Activated T-cell treated with anti-CD3 and anti-CD28 coated beads, Interleukin-2, amount 50 U/mL, for 4 hours (primary cell): ENCODE measurements at regions not wholly inside any gene's neighbourhood (a gene's known extent, or its start where the extent isn't known, plus 50 kb on each side); places are given as distances from the start of the nearest gene placed in this dataset.

Experiments used
- ATAC-seq, 2 donors: fragments of 200-7000 bp; cut with Tn5 transposase; one replicate each; pipeline ENCODE4 v1.10.0; 2021
- DNase-seq: peaks from one replicate; pipeline ENCODE4 v3.0.0-alpha.2; 2020
- H3K27me3 Mint-ChIP-seq: one replicate; pipeline ENCODE4 v1.8.0; 2021; ENCODE audit warnings: low read depth, mixed read lengths
- H3K36me3 Mint-ChIP-seq: one replicate; pipeline ENCODE4 v1.8.0; 2022; ENCODE audit warnings: mixed read lengths; ENCODE audit not compliant: insufficient read depth
- H3K4me1 Mint-ChIP-seq: one replicate; pipeline ENCODE4 v1.8.0; 2021; ENCODE audit warnings: low read depth, mixed read lengths
- H3K4me3 Mint-ChIP-seq: one replicate; pipeline ENCODE4 v1.8.0; 2021; ENCODE audit warnings: mild to moderate bottlenecking, moderate library complexity, mixed read lengths
- H3K9me3 Mint-ChIP-seq: one replicate; pipeline ENCODE4 v1.8.0; 2021; ENCODE audit warnings: mixed read lengths

DNA sequence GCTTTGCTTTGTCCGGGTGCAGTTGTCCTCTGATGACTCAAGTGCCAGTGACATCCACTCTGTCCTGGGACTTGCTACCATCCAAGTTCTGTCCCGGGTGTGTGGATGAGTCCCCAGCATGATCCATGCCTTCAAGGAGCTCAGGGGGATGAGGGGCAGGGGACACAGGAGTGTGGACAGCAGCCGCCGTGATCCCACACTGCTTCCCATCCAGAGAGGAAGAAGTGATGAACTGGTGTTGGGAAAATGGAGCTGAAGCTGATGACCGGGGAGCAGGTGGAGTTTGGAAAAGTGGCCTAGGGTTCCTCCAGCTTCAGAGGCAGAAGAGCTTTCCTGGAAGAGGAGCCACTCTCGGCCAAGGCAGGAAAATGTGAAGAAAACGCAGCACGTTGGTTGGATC lies 249.6 kb upstream of the TNRC6C start:
- no peak for DNase-seq
- Mint-ChIP-seq H3K27me3 (peaks cover 3% of the 10 kb centered on the region), H3K4me3 (no peak overlapping the region), H3K36me3 (no peaks in the 10 kb centered on the region), H3K4me1 (no peaks in the 10 kb centered on the region), H3K9me3 (peaks cover 25% of the 10 kb centered on the region)
- no peak for ATAC-seq

DNA sequence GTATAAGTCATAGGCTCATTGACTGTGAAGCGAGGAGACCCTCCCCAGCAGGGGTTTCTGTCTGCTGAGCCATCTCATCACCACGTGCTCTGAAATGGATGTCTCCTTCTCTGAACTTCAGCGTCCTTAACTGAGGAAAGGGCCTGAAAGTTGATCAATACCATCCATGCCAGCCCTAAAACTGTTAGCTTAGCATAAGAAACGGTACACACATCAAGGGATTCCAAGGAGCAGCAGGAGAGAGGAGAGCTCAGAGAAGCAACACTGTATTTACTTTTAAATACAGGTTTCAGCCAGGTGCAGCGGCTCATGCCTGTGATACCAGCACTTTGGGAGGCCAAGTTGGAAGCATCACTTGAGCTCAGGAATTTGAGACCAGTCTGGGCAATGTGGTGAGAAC lies 248.9 kb upstream of the TNRC6C start:
- peaks cover 27% of the 10 kb centered on the region for H3K9me3 Mint-ChIP-seq
- H3K27me3 Mint-ChIP-seq, result peaks cover 3% of the 10 kb centered on the region
- no peak for ATAC-seq
- DNase-seq, result no peak
- no peaks in the 10 kb centered on the region for H3K4me1 Mint-ChIP-seq
- no peak overlapping the region for H3K4me3 Mint-ChIP-seq
- no peaks in the 10 kb centered on the region for H3K36me3 Mint-ChIP-seq

DNA sequence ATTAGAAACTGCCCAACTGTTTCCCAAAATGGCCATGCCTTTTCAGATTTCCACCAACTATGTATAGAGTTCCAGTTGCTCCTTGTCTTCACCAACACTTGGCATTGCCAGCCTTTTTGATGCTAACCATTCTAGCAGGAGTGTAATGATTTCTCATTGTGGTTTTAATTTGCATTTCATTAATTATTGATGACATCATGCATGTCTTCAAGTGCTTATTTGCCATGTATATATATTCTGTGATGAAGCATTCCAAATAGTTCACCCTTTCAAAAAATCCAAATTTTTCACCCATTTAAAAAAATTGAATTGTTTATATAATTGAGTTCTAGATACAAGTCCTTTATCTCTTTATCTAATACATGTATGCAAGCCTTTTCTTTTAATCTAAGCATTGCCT lies 245.9 kb upstream of the TNRC6C start:
- Mint-ChIP-seq H3K36me3 (no peaks in the 10 kb centered on the region), H3K27me3 (peaks cover 10% of the 10 kb centered on the region), H3K4me1 (no peaks in the 10 kb centered on the region), H3K9me3 (peaks cover 22% of the 10 kb centered on the region), H3K4me3 (no peak overlapping the region)
- no peak for ATAC-seq
- DNase-seq, result no peak

DNA sequence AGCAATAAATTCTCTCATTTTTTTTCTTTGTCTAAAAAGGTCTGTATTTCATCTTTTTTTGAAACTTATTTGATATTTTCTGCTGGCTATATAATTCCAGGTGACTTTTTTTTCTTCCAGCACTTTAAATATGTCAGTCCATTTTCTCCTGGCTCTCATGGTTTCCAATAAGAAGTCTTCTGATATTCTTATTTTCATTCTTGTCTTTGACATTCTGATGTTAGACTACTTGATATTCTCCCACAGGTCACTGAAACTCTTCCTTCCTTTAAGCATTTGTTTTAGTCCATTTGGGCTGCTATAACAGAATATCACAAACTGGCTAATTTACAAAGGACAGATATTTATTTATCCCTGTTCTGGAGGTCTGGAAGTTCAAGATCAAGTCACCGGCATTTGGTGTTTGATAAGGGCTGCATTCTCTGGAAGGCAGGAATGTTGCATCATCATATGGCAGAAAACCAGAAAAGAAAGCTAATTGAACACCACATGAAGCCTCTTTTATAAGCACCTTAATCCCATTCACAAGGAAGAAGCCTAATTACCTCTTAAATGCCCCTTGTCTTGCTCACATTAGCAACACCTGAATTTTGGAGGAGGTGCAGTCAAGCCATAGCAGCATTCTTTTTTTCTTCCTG lies 242.1 kb upstream of the TNRC6C start:
- DNase-seq (no peak), ATAC-seq (no peak)
- no peaks in the 10 kb centered on the region for H3K4me1 Mint-ChIP-seq
- peaks cover 22% of the 10 kb centered on the region for H3K9me3 Mint-ChIP-seq
- no peaks in the 10 kb centered on the region for H3K36me3 Mint-ChIP-seq
- no peak overlapping the region for H3K4me3 Mint-ChIP-seq
- H3K27me3 Mint-ChIP-seq, result peaks cover 13% of the 10 kb centered on the region

DNA sequence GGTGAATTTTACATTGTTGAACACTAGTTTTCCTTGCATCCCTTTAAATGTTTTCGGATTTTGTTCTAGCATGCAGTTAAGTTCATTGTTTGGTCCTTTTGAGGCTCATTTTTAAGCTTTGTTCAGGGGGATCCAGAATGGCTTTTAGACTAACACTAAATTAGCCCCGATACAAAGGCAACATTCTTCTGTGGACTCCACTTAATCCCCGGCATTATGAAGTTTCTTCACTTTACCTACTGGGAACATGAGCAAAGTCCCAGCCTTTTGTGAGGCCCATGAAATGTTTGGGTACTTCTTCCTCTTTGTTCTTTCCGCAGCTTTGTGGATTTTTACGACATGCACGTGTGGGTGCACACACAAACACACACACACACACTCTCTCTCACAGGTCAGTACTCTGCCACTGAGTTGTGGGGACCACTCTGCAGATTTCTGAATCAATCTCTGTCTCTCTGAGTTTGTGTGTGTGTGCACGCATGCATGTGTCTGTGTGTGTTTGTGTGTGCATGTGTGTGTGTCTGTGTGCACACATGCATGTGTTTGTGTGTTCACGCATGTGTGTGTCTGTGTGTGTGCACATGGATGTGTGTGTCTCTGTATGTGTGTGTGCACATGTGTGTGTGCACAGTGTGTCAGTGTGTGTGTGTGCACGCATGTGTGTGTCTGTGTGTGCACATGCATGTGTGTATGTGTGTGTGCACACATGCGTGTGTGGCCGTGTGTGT lies 240.4 kb upstream of the TNRC6C start:
- no peak for DNase-seq
- H3K4me1 Mint-ChIP-seq, result no peaks in the 10 kb centered on the region
- peaks cover 13% of the 10 kb centered on the region for H3K27me3 Mint-ChIP-seq
- no peaks in the 10 kb centered on the region for H3K36me3 Mint-ChIP-seq
- no peak for ATAC-seq
- no peak overlapping the region for H3K4me3 Mint-ChIP-seq
- H3K9me3 Mint-ChIP-seq, result peaks cover 20% of the 10 kb centered on the region

DNA sequence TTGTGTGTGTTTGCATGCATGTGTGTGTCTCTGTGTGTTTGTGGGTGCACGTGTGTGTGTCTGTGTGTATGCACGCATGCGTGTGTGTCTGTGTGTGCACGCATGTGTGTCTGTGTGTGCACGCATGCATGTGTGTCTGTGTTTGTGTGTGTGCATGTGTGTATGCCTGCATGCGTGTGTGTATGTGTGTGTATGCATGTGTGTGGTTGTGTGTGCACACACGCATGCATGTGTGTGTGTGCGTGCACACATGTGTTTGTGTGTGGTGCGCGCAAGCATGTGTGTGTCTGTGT lies 239.9 kb upstream of the TNRC6C start:
- H3K4me1 Mint-ChIP-seq, result no peaks in the 10 kb centered on the region
- H3K9me3 Mint-ChIP-seq, result peaks cover 18% of the 10 kb centered on the region
- H3K4me3 Mint-ChIP-seq, result no peak overlapping the region
- ATAC-seq (no peak), DNase-seq (no peak)
- no peaks in the 10 kb centered on the region for H3K36me3 Mint-ChIP-seq
- peaks cover 13% of the 10 kb centered on the region for H3K27me3 Mint-ChIP-seq

DNA sequence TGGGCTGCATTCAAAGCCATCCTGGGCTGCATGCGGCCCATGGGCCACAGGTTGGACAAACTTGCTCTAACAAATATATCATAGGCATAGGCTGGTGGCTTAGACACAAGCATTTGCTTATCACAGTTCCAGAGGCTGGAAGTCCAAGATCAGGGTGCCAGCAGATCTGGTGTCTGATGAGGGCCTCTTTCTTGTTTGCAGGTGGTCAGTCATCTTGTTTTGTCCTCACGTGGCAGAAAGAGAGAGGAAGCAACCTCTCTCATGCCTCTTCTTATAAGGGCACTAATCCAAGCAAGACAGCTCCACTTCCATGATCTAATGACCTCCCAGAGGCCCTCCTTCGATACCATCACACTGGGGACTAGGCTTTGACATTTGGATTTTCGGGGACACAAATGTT lies 238.7 kb upstream of the TNRC6C start:
- H3K4me3 Mint-ChIP-seq, result no peak overlapping the region
- DNase-seq (no peak), ATAC-seq (no peak)
- H3K4me1 Mint-ChIP-seq, result no peaks in the 10 kb centered on the region
- H3K27me3 Mint-ChIP-seq, result peaks cover 13% of the 10 kb centered on the region
- no peaks in the 10 kb centered on the region for H3K36me3 Mint-ChIP-seq
- H3K9me3 Mint-ChIP-seq, result peaks cover 9% of the 10 kb centered on the region

DNA sequence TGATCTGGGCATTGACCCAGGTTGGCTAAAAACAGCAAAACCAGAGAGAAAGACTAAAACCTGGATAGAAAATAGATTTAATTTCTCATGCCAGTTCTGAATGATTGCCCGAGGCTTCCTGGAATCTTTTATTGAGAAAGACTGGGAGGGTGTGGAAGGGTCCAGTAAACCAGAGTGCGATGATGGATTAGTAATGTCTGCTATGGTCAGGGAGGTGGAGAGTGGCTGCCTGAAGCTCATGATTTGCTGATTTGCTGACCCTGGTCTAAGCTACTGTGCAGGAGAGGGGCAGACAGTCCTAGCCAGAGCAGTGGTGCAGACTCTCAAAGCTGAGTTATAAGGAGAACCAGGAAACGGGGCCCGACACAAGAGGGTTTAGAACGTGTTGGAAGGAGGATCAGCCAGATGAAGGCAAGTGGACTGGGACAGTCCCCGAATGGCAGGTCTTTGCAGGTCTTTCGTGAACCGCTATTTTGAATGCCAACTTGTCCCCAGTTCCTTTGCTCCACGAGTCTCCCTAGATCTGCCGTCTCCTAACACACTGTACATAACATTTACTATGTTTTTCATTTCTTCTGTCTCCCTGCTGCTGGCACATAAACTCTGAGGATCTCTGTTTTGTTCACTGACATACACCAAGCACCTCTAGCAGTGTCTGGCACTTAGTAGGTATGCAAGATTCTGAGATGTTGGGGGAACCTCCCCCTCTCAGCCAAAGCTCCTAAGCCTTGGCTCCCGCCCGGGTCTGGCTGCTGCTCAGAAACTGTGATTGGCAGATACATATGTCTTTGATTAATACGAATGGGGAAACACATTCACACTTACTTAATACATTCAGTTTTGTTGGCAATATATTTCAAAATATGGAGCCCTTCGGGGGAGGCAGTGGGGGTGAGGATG lies 237.3 kb upstream of the TNRC6C start:
- Mint-ChIP-seq H3K36me3 (no peaks in the 10 kb centered on the region), H3K9me3 (peaks cover 3% of the 10 kb centered on the region), H3K27me3 (peaks cover 9% of the 10 kb centered on the region), H3K4me1 (no peaks in the 10 kb centered on the region), H3K4me3 (no peak overlapping the region)
- DNase-seq, result no peak
- ATAC-seq, result no peak

DNA sequence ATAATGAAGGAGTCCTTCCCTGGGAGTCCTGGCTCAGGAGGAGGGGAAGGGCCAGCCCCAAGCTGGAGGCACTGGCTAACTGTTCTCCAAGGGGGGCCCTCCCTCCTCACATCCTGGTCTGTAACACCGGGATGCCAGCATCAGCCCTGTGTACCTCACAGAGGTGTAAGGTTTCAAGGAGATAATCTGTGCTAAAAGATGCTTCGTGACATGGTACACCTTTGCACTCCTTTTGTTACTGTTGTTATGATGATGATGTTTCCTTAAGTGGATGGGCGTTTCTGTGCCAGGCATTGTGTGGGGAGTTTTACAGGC lies 236.7 kb upstream of the TNRC6C start:
- Mint-ChIP-seq H3K4me3 (no peak overlapping the region), H3K4me1 (no peaks in the 10 kb centered on the region), H3K9me3 (no peaks in the 10 kb centered on the region), H3K27me3 (peaks cover 6% of the 10 kb centered on the region), H3K36me3 (no peaks in the 10 kb centered on the region)
- ATAC-seq, result no peak
- no peak for DNase-seq

DNA sequence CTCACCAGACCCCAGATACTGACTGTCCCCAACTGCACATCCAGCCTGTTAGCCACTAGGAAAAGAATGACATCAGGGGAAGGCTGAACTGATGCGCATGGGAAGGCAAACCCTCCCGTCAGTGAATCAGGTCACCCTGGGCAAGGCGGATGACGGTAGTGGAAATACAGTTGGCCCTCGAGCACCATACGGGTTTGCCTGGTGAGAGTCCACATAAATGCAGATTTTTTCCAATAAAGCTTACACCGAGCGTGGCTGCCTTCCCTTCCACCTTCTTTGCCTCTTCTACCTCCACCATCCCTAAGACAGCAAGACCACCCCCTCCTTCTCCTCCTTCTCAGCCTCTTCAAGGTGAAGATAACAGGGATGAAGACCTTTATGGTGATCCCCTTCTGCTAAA lies 236.1 kb upstream of the TNRC6C start:
- H3K36me3 Mint-ChIP-seq, result no peaks in the 10 kb centered on the region
- ATAC-seq (no peak), DNase-seq (no peak)
- H3K4me3 Mint-ChIP-seq, result no peak overlapping the region
- H3K4me1 Mint-ChIP-seq, result no peaks in the 10 kb centered on the region
- H3K27me3 Mint-ChIP-seq, result peaks cover 3% of the 10 kb centered on the region
- H3K9me3 Mint-ChIP-seq, result no peaks in the 10 kb centered on the region

DNA sequence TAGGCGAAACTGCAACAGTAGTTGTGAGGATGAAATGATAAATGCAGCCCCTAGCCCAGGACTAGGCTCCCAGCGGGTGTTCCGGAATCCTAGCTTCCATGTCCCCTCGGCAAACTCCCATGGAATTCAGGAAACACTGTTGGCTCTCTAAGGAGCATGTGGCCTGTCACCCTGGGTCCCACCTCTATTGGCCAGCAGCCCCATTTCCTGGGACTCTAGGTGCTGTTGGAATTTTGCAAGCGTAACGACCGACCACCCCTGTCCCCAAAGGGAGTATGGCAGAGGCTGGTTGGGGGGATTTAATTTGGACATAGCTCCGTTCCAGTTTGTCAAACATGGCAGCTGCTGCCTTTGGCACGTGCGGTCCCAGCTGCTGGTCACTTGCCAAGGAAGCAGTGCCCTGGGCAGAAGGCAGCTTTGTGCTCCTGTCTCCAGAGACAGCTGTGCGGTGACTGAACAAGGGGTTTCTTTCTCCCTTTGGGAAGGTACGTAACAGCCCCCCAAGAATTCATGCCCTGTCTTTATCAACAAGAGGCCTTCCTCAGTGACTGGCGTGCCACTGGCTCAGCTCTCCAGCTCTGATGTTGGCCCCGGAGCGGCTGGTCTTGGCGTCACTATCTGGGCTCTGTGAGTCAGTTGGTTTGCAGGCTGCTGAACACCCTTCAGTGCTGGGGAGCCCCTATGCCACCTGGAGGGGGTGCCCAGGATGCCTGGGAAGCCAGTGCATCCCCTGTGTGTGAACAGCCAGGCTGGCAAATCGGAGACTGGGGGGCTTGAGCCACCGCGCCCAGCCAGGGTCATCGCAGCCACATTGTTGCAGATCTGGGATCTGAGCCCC lies 235.2 kb upstream of the TNRC6C start:
- Mint-ChIP-seq H3K9me3 (no peaks in the 10 kb centered on the region), H3K4me3 (no peak overlapping the region)
- DNase-seq, result no peak

DNA sequence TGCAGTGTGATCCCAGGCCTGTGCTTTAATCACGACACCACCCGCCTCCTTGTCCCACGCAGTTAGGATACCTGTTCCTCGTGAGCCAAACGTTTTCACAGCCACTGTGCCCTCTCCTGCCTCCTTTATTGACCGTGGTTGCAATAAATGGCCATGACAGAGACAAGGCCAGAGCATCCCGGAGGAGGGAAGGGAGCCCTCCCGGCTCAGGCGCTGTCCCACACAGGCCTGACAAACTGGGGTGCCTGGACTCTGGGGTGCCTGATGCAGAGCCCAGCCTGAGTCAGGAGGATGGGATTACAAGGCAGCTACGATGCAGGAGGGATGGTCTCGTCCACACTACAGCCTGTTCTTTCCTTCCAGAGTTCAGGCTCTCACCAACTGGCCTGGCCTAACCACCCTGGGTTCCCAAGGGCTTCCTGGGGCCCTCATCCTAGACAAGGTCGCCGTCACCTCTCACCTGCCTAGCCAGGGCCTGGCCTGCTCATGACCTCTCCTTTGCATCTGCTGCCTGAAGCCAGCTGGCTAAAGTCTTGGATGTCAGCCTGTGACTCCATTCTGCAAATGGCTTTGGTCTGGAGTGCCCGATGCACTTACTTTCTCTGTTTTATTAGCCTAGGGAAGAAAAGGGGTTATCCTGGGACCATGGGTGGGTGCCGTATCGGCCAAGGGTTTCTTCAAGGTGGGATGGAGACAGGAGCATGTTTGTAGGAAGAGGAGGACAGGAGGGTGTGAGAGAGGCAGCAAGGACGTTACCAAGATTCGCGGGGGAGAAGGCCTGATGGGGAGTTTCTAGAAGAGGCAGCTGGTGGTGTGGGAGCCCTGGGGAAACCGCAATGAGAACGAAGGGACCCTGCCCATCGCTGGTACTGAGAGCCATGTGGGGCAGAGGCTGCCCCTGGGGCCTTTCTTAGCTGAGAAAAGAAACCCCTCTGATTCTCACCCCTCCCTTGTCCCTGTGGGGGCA lies 234.3 kb upstream of the TNRC6C start:
- Mint-ChIP-seq H3K36me3 (no peaks in the 10 kb centered on the region), H3K27me3 (no peaks in the 10 kb centered on the region), H3K4me1 (peaks cover 2% of the 10 kb centered on the region), H3K9me3 (no peaks in the 10 kb centered on the region), H3K4me3 (no peak overlapping the region)
- ATAC-seq (no peak), DNase-seq (no peak)

More for the DNA sequence above, 235.2 kb upstream of the TNRC6C start:
- Mint-ChIP-seq H3K4me1 (peaks cover 2% of the 10 kb centered on the region), H3K36me3 (no peaks in the 10 kb centered on the region), H3K27me3 (peaks cover under 1% of the 10 kb centered on the region)
- no peak for ATAC-seq

DNA sequence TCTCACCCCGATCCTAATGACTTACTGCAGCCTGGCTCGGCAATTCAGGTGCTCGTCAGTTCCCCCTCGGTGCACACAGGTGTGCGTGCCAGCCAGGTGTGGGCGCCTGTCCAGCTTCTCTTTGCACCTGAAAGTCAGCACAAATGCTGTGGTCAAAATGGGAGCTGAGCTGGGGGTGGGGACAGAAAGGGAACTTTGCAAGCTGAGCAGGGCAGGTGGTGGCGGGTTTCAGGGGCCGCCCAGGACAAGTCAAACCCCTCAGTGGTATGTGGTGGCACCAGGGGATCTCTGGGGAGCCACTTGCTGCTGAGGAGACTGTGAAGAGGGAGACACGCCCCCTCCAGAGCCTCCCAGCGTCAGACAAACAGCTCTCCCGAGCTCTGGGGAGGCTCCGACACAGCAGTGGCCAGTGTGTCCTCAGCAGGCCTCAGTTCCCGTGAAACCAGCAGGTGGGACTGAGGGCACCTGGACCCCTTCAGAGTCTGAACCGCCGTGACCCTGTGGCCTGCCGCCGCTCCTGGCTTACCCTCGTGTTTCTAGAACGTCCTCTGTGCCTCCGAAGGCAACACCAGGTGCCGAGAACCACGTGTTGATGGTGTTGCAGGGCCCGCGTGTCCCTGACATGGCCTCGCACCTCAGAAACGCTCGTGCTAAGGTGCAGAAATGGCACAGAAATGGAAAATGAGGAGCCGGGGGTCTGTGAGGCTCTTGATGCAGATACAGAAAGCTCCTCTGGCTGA lies 233.5 kb upstream of the TNRC6C start:
- DNase-seq (no peak), ATAC-seq (no peak)

More for the DNA sequence above, 233.5 kb upstream of the TNRC6C start:
- Mint-ChIP-seq H3K27me3 (peaks cover 4% of the 10 kb centered on the region), H3K9me3 (no peaks in the 10 kb centered on the region), H3K4me3 (no peak overlapping the region), H3K4me1 (peaks cover 2% of the 10 kb centered on the region), H3K36me3 (no peaks in the 10 kb centered on the region)
